ENCODE measurements at regions not wholly inside any gene's neighbourhood (a gene's known extent, or its start where the extent isn't known, plus 50 kb on each side); places are given as distances from the start of the nearest gene placed in this dataset.

DNA sequence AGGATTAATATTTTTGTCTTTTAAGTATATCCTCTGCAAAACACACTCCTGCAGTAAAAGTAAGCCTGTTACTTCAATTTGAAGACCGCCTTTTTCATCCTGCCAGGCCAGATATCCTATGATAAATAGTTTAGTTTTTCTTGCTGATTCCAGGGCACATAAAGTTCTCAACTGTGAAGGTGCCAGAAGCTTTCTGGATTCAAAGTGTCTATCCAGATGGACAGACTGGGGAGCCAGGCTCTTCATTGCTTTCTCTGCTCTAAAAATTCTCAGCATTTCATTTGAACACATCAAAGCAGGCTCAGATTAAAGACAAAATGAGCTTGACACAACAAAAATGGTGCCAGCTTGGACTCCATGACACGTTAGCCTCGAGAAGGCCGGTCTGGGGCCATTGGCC lies 53.6 kb upstream of the UBL3 start:
- TF ChIP-seq, protein P1, sequence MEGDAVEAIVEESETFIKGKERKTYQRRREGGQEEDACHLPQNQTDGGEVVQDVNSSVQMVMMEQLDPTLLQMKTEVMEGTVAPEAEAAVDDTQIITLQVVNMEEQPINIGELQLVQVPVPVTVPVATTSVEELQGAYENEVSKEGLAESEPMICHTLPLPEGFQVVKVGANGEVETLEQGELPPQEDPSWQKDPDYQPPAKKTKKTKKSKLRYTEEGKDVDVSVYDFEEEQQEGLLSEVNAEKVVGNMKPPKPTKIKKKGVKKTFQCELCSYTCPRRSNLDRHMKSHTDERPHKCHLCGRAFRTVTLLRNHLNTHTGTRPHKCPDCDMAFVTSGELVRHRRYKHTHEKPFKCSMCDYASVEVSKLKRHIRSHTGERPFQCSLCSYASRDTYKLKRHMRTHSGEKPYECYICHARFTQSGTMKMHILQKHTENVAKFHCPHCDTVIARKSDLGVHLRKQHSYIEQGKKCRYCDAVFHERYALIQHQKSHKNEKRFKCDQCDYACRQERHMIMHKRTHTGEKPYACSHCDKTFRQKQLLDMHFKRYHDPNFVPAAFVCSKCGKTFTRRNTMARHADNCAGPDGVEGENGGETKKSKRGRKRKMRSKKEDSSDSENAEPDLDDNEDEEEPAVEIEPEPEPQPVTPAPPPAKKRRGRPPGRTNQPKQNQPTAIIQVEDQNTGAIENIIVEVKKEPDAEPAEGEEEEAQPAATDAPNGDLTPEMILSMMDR (IDR thresholded peaks at IDR 0.05) = no peak
- no peak for TF ChIP-seq POLR2A (IDR thresholded peaks at IDR 0.05)

Measured in transverse colon (tissue), 3 donors.